ENCODE measurements at regions not wholly inside any gene's neighbourhood (a gene's known extent, or its start where the extent isn't known, plus 50 kb on each side); places are given as distances from the start of the nearest gene placed in this dataset.

GRCh38 chr13:27005556-27005955 lies 166.1 kb downstream of the USP12 start (continued):
- TF ChIP-seq CHD7 (IDR thresholded peaks at IDR 0.05; ENCODE audit: insufficient replicate concordance, low read length), result no peak
- TF ChIP-seq EP300 (IDR thresholded peaks at IDR 0.05; ENCODE audit: borderline replicate concordance in 1 of 2, low read depth in 2 of 2, low read length in 2 of 2), result no peak
- no peak for TF ChIP-seq TCF12 (IDR thresholded peaks at IDR 0.05; ENCODE audit: low read depth, low read length)
- TF ChIP-seq RXRA (IDR thresholded peaks at IDR 0.05; ENCODE audit: insufficient read depth, low read depth, low read length), result no peak
- no peak for TF ChIP-seq GTF2F1 (IDR thresholded peaks at IDR 0.05; ENCODE audit: borderline replicate concordance, low read depth, low read length)
- TF ChIP-seq EZH2 (IDR thresholded peaks at IDR 0.05; ENCODE audit: low read depth, low read length, severe bottlenecking), result no peak
- TF ChIP-seq E2F6 (IDR thresholded peaks at IDR 0.05), result no peak
- no peak for TF ChIP-seq CEBPB (IDR thresholded peaks at IDR 0.05; ENCODE audit: low read depth, low read length)
- no peak for TF ChIP-seq RAD21 (IDR thresholded peaks at IDR 0.05 in 1 of 2, conservative IDR thresholded peaks at IDR 0.05 in 1 of 2; ENCODE audit: low read depth in 2 of 2, low read length in 2 of 2)
- TF ChIP-seq YY1 (IDR thresholded peaks at IDR 0.05; ENCODE audit: low read depth, low read length), result no peak

Measured in H1 (cell line).